Mesothelial cell of epicardium (in vitro differentiated cells): ENCODE measurements at regions not wholly inside any gene's neighbourhood (a gene's known extent, or its start where the extent isn't known, plus 50 kb on each side); places are given as distances from the start of the nearest gene placed in this dataset.

ENCODE experiments used
- DNase-seq, 2 experiments: peaks; one replicate each; pipeline ENCODE4 v3.0.0; 2021; ENCODE audit warnings: low spot score in 2 of 2; ENCODE audit not compliant: unreplicated experiment in 2 of 2
- H3K27ac Mint-ChIP-seq: 2 replicates; pipeline ENCODE4 v1.8.0; 2021; ENCODE audit warnings: mixed read lengths
- H3K27me3 Mint-ChIP-seq: 2 replicates; pipeline ENCODE4 v1.8.0; 2021; ENCODE audit warnings: low read depth, mixed read lengths
- H3K36me3 Mint-ChIP-seq: 2 replicates; pipeline ENCODE4 v1.8.0; 2021; ENCODE audit warnings: mixed read lengths
- H3K4me1 Mint-ChIP-seq: 2 replicates; pipeline ENCODE4 v1.8.0; 2021; ENCODE audit warnings: mixed read lengths
- H3K4me3 Mint-ChIP-seq: 2 replicates; pipeline ENCODE4 v1.8.0; 2021; ENCODE audit warnings: mild to moderate bottlenecking, moderate library complexity, mixed read lengths
- H3K9me3 Mint-ChIP-seq: 2 replicates; pipeline ENCODE4 v1.8.0; 2021; ENCODE audit warnings: mixed read lengths
- CTCF ChIP-seq: fragments of 200-600 bp; sonication (generic); IDR thresholded peaks from one replicate; pipeline ENCODE4 v1.5.0; 2021; ENCODE audit warnings: antibody characterized with exemption; ENCODE audit not compliant: unreplicated experiment

DNA sequence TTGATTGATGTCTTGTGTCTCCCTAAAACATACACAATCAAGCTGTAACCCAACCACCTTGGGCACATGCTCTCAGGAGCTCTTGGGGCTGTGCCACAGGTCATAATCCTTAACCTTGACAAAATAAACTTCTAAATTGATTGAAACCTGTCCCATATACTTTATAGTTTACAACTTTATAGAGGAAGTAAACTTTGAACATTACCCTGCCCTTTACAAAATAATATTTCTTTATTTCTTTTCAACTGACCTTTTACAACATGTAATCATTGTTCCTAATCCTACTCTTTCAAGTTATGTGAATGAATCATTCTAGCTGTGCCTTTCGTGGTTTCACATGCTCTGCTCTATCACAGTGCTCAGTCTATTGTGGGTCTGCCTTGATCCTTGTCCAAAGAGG lies 118.3 kb upstream of the ATP1A1 start:
- H3K4me3 Mint-ChIP-seq = no peak overlapping the region
- H3K9me3 Mint-ChIP-seq = peaks cover 4% of the 10 kb centered on the region
- H3K36me3 Mint-ChIP-seq = no peaks in the 10 kb centered on the region
- H3K27me3 Mint-ChIP-seq = no peaks in the 10 kb centered on the region
- TF ChIP-seq CTCF = no peak
- peaks cover 10% of the 10 kb centered on the region for H3K4me1 Mint-ChIP-seq
- DNase-seq = no peak
- no peak overlapping the region for H3K27ac Mint-ChIP-seq

GRCh38 chr1:116255486-116256285 lies 117.4 kb upstream of the ATP1A1 start:
- Mint-ChIP-seq H3K4me3 (no peak overlapping the region), H3K4me1 (peaks cover 10% of the 10 kb centered on the region)
- TF ChIP-seq CTCF = no peak

GRCh38 chr1:116256286-116256649 lies 116.8 kb upstream of the ATP1A1 start:
- no peak for TF ChIP-seq CTCF
- DNase-seq = no peak
- Mint-ChIP-seq H3K9me3 (no peaks in the 10 kb centered on the region), H3K27me3 (no peaks in the 10 kb centered on the region), H3K4me3 (no peak overlapping the region), H3K36me3 (no peaks in the 10 kb centered on the region), H3K27ac (no peak overlapping the region), H3K4me1 (peaks cover 10% of the 10 kb centered on the region)

More at GRCh38 chr1:116255486-116256285, 117.4 kb upstream of the ATP1A1 start:
- H3K36me3 Mint-ChIP-seq = no peaks in the 10 kb centered on the region
- peaks cover 2% of the 10 kb centered on the region for H3K9me3 Mint-ChIP-seq
- H3K27me3 Mint-ChIP-seq = no peaks in the 10 kb centered on the region
- no peak for DNase-seq
- no peak overlapping the region for H3K27ac Mint-ChIP-seq

- no peak overlapping the region for H3K27ac Mint-ChIP-seq
- no peak for TF ChIP-seq CTCF
- no peak overlapping the region for H3K4me3 Mint-ChIP-seq
- no peaks in the 10 kb centered on the region for H3K27me3 Mint-ChIP-seq
- H3K4me1 Mint-ChIP-seq = peaks cover 10% of the 10 kb centered on the region
- no peak for DNase-seq
- no peaks in the 10 kb centered on the region for H3K36me3 Mint-ChIP-seq
- H3K9me3 Mint-ChIP-seq = no peaks in the 10 kb centered on the region
These were observed 116.2 kb upstream of the ATP1A1 start for GRCh38 chr1:116256875-116257274.

DNA sequence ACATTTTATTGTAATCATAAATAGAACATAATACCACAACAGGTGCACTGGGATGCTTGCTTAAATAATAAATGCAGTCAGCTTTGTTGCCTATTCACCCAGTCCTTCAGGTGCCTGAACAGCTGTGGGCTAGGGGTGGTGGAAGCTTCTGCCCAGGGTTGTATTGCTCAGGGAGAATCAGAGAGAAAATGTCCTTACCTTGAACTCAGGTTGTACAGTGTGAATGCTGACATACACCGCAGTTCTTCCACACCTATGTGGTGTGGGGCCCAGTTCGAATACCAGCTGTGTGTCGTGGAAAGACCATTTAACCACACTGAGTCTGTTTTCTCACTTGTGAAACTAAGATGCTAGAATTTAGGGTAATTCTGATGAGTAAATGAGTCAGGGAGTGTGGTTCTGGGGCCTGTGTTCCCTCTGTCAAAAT lies 115.7 kb upstream of the ATP1A1 start:
- Mint-ChIP-seq H3K9me3 (no peaks in the 10 kb centered on the region), H3K4me1 (peaks cover 10% of the 10 kb centered on the region), H3K36me3 (no peaks in the 10 kb centered on the region), H3K27me3 (no peaks in the 10 kb centered on the region), H3K27ac (no peak overlapping the region), H3K4me3 (no peak overlapping the region)
- DNase-seq = no peak
- no peak for TF ChIP-seq CTCF
